ENCODE measurements at regions not wholly inside any gene's neighbourhood (a gene's known extent, or its start where the extent isn't known, plus 50 kb on each side); places are given as distances from the start of the nearest gene placed in this dataset.
A peak's percentile ranks its signal among the peaks of the same experiment; 100 is the strongest.

DNA sequence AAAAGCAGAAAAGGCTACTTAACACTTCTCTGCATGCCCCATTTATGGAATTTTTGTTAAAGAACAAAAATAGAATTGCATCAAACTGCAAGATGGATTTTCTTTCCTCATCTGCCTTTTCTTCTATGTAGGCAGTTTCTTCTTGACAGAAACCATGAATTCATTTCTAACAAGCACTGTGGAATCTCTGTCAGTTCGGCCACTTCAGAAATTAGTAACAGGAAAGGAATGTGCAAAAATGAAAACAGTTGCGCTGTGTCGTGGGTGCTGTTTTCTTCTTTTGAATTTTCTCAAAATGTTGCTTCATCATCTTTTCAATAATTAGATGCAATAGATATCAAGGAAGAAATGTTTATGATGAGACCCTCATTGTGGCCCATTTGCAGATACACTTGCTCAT lies 151.6 kb downstream of the FOXB1 start:
- Mint-ChIP-seq H3K4me3 (ENCODE audit: unreplicated experiment) (no peak overlapping the region), H3K9me3 (ENCODE audit: unreplicated experiment) (no peaks in the 10 kb centered on the region), H3K36me3 (ENCODE audit: low read depth, unreplicated experiment) (no peaks in the 10 kb centered on the region), H3K4me1 (ENCODE audit: low read depth, unreplicated experiment) (peaks cover 29% of the 10 kb centered on the region), H3K27me3 (ENCODE audit: low read depth, unreplicated experiment) (no peaks in the 10 kb centered on the region), H3K27ac (ENCODE audit: unreplicated experiment) (peak overlapping the region; percentile 75)
- TF ChIP-seq EZH2 (IDR thresholded peaks at IDR 0.05; ENCODE audit: insufficient read depth, low read length), result no peak
- TF ChIP-seq CTCF (IDR thresholded peaks at IDR 0.05; ENCODE audit: insufficient read depth, low read depth, low read length), result no peak
- FAIRE-seq (peak; percentile 99), DNase-seq (ENCODE audit: low read depth) (peak; percentile 51)
- no peak overlapping the region for H2AFZ ChIP-seq (ENCODE audit: low read depth, low read length)
- no peaks in the 10 kb centered on the region for H3K27me3 ChIP-seq (ENCODE audit: insufficient read depth, low read length)
- no peaks in the 10 kb centered on the region for H3K36me3 ChIP-seq (ENCODE audit: insufficient read depth, low read length)
- no peaks in the 10 kb centered on the region for H3K9me3 ChIP-seq (ENCODE audit: insufficient read depth, low read depth, low read length)
- no peak overlapping the region for H3K27ac ChIP-seq (ENCODE audit: low read depth, low read length)
- no peaks in the 10 kb centered on the region for H3K79me2 ChIP-seq (ENCODE audit: insufficient read depth, low read length)
- H3K4me2 ChIP-seq (ENCODE audit: low read length), result peak overlapping the region; percentile 55
- H4K20me1 ChIP-seq (ENCODE audit: insufficient read depth, low read length), result no peaks in the 10 kb centered on the region
- H3K4me1 ChIP-seq (ENCODE audit: insufficient read depth, low read length), result peaks cover 11% of the 10 kb centered on the region
- H3K4me3 ChIP-seq (ENCODE audit: insufficient read depth, low read depth, low read length), result no peak overlapping the region
- H3K9ac ChIP-seq (ENCODE audit: low read length), result no peak overlapping the region

DNA sequence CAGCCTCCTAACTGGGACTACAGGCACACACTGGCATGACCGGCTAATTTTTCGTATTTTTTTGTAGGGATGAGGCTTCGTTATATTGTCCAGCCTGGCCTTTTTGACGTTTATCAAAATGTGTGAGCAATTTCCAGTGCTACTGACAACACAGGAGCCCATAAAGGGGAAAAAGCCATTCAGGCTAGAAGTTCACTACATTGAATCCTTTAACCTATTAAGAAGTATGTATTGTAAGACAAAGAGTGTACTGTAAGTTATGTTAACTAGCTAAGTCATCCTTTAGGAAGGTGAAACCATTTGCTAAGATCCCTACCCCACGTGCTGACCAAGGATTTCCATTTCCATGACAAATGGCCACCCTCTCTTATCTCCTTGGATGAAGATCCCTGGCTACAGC lies 156.8 kb downstream of the FOXB1 start:
- H3K4me3 ChIP-seq (ENCODE audit: insufficient read depth, low read depth, low read length), result no peak overlapping the region
- H3K36me3 ChIP-seq (ENCODE audit: insufficient read depth, low read length), result no peaks in the 10 kb centered on the region
- Mint-ChIP-seq H3K4me1 (ENCODE audit: low read depth, unreplicated experiment) (peaks cover 8% of the 10 kb centered on the region), H3K36me3 (ENCODE audit: low read depth, unreplicated experiment) (no peaks in the 10 kb centered on the region), H3K9me3 (ENCODE audit: unreplicated experiment) (peaks cover 5% of the 10 kb centered on the region), H3K4me3 (ENCODE audit: unreplicated experiment) (no peak overlapping the region), H3K27me3 (ENCODE audit: low read depth, unreplicated experiment) (no peaks in the 10 kb centered on the region), H3K27ac (ENCODE audit: unreplicated experiment) (no peak overlapping the region)
- H2AFZ ChIP-seq (ENCODE audit: low read depth, low read length), result no peak overlapping the region
- no peak overlapping the region for H3K27ac ChIP-seq (ENCODE audit: low read depth, low read length)
- H3K4me2 ChIP-seq (ENCODE audit: low read length), result no peak overlapping the region
- no peak for DNase-seq (ENCODE audit: low read depth)
- no peaks in the 10 kb centered on the region for H3K79me2 ChIP-seq (ENCODE audit: insufficient read depth, low read length)
- H3K9ac ChIP-seq (ENCODE audit: low read length), result no peak overlapping the region
- no peak for FAIRE-seq
- no peaks in the 10 kb centered on the region for H3K27me3 ChIP-seq (ENCODE audit: insufficient read depth, low read length)
- no peaks in the 10 kb centered on the region for H3K9me3 ChIP-seq (ENCODE audit: insufficient read depth, low read depth, low read length)
- H3K4me1 ChIP-seq (ENCODE audit: insufficient read depth, low read length), result no peaks in the 10 kb centered on the region
- no peak for TF ChIP-seq CTCF (IDR thresholded peaks at IDR 0.05; ENCODE audit: insufficient read depth, low read depth, low read length)
- no peak for TF ChIP-seq EZH2 (IDR thresholded peaks at IDR 0.05; ENCODE audit: insufficient read depth, low read length)
- H4K20me1 ChIP-seq (ENCODE audit: insufficient read depth, low read length), result no peaks in the 10 kb centered on the region

- TF ChIP-seq EZH2 (IDR thresholded peaks at IDR 0.05; ENCODE audit: insufficient read depth, low read length), result no peak
- no peak for TF ChIP-seq CTCF (IDR thresholded peaks at IDR 0.05; ENCODE audit: insufficient read depth, low read depth, low read length)
- DNase-seq (ENCODE audit: low read depth) (no peak), FAIRE-seq (no peak)
- Histone ChIP-seq H3K4me2 (ENCODE audit: low read length) (no peak overlapping the region), H3K27me3 (ENCODE audit: insufficient read depth, low read length) (no peaks in the 10 kb centered on the region), H3K79me2 (ENCODE audit: insufficient read depth, low read length) (no peaks in the 10 kb centered on the region), H2AFZ (ENCODE audit: low read depth, low read length) (no peak overlapping the region), H3K9ac (ENCODE audit: low read length) (no peak overlapping the region), H3K4me3 (ENCODE audit: insufficient read depth, low read depth, low read length) (no peak overlapping the region), H3K27ac (ENCODE audit: low read depth, low read length) (no peak overlapping the region), H4K20me1 (ENCODE audit: insufficient read depth, low read length) (no peaks in the 10 kb centered on the region), H3K9me3 (ENCODE audit: insufficient read depth, low read depth, low read length) (no peaks in the 10 kb centered on the region), H3K4me1 (ENCODE audit: insufficient read depth, low read length) (no peaks in the 10 kb centered on the region), H3K36me3 (ENCODE audit: insufficient read depth, low read length) (no peaks in the 10 kb centered on the region)
- Mint-ChIP-seq H3K36me3 (ENCODE audit: low read depth, unreplicated experiment) (no peaks in the 10 kb centered on the region), H3K9me3 (ENCODE audit: unreplicated experiment) (peaks cover 5% of the 10 kb centered on the region), H3K27me3 (ENCODE audit: low read depth, unreplicated experiment) (no peaks in the 10 kb centered on the region), H3K4me1 (ENCODE audit: low read depth, unreplicated experiment) (peaks cover 5% of the 10 kb centered on the region), H3K4me3 (ENCODE audit: unreplicated experiment) (no peak overlapping the region), H3K27ac (ENCODE audit: unreplicated experiment) (no peak overlapping the region)
These were observed 157.6 kb downstream of the FOXB1 start for GRCh38 chr15:60161704-60162103.
